OCI-LY1 (cell line): ENCODE measurements at regions not wholly inside any gene's neighbourhood (a gene's known extent, or its start where the extent isn't known, plus 50 kb on each side); places are given as distances from the start of the nearest gene placed in this dataset.

Source experiments
- H2AFZ ChIP-seq: fragments of 200-600 bp; sonication (generic), shearing (Covaris generic); 2 replicates; pipeline ENCODE4 v1.6.0; 2014; ENCODE audit warnings: antibody characterized with exemption, mild to moderate bottlenecking, low read length
- H3F3A ChIP-seq: fragments of 200-600 bp; sonication (generic), shearing (Covaris generic); 2 replicates; pipeline ENCODE4 v1.6.0; 2014; ENCODE audit warnings: mild to moderate bottlenecking, antibody characterized with exemption, low read length, moderate library complexity; ENCODE audit not compliant: insufficient read depth
- H3K27ac ChIP-seq: fragments of 200-600 bp; sonication (generic); 2 replicates; pipeline ENCODE4 v1.5.1; 2014; ENCODE audit warnings: low read length, mixed run types, mild to moderate bottlenecking, low read depth; ENCODE audit not compliant: poor library complexity, severe bottlenecking
- H3K27me3 ChIP-seq: fragments of 200-600 bp; sonication (generic); 2 replicates; pipeline ENCODE4 v1.6.0; 2014; ENCODE audit warnings: antibody characterized with exemption, mild to moderate bottlenecking, low read length, moderate library complexity; ENCODE audit not compliant: insufficient read depth
- H3K36me3 ChIP-seq: fragments of 200-600 bp; sonication (generic); 2 replicates; pipeline ENCODE4 v1.6.1; 2014; ENCODE audit warnings: mild to moderate bottlenecking, antibody characterized with exemption, low read length, moderate library complexity, mixed read lengths; ENCODE audit not compliant: insufficient read depth
- H3K4me1 ChIP-seq: fragments of 200-600 bp; sonication (generic); 2 replicates; pipeline ENCODE4 v1.5.1; 2014; ENCODE audit warnings: mild to moderate bottlenecking, low read length, moderate library complexity; ENCODE audit not compliant: insufficient read depth, severe bottlenecking
- H3K4me2 ChIP-seq: fragments of 200-600 bp; sonication (generic), shearing (Covaris generic); 2 replicates; pipeline ENCODE4 v1.6.1; 2014; ENCODE audit warnings: low read length
- H3K4me3 ChIP-seq: fragments of 200-600 bp; sonication (generic); 2 replicates; pipeline ENCODE4 v1.5.1; 2014; ENCODE audit warnings: low read length, low read depth, mild to moderate bottlenecking, mixed read lengths; ENCODE audit not compliant: poor library complexity, severe bottlenecking
- H3K79me2 ChIP-seq: fragments of 200-600 bp; shearing (Covaris generic); 2 replicates; pipeline ENCODE4 v1.6.1; 2016; ENCODE audit warnings: mixed run types, low read length, mixed read lengths; ENCODE audit not compliant: insufficient read depth
- H3K9ac ChIP-seq: fragments of 200-600 bp; sonication (generic), shearing (Covaris generic); 2 replicates; pipeline ENCODE4 v1.6.1; 2014; ENCODE audit warnings: mild to moderate bottlenecking, low read length, mixed read lengths
- H3K9me2 ChIP-seq: fragments of 200-600 bp; sonication (generic), shearing (Covaris generic); 2 replicates; pipeline ENCODE4 v1.6.1; 2014; ENCODE audit warnings: low read depth, mild to moderate bottlenecking, low read length, mixed read lengths
- H3K9me3 ChIP-seq: fragments of 200-600 bp; shearing (Covaris generic); 2 replicates; pipeline ENCODE4 v1.6.1; 2014; ENCODE audit warnings: low read length, mixed read lengths
- H4K20me1 ChIP-seq: fragments of 200-600 bp; sonication (generic), shearing (Covaris generic); 2 replicates; pipeline ENCODE4 v1.6.0; 2016; ENCODE audit warnings: mild to moderate bottlenecking, low read length; ENCODE audit not compliant: insufficient read depth
- EZH2 ChIP-seq: fragments of 200-600 bp; sonication (generic), shearing (Covaris generic); IDR thresholded peaks from 2 replicates; pipeline ENCODE4 v1.8.0; 2017; ENCODE audit warnings: borderline replicate concordance, mixed run types, mild to moderate bottlenecking, antibody characterized with exemption, low read length, moderate library complexity, mixed read lengths
- TF ChIP-seq, protein P1 (sequence below): fragments of 200-600 bp; sonication (generic), shearing (Covaris generic); IDR thresholded peaks from 2 replicates; pipeline ENCODE4 v1.5.1; 2017; ENCODE audit warnings: mild to moderate bottlenecking, antibody characterized with exemption, low read length, moderate library complexity, mixed read lengths

DNA sequence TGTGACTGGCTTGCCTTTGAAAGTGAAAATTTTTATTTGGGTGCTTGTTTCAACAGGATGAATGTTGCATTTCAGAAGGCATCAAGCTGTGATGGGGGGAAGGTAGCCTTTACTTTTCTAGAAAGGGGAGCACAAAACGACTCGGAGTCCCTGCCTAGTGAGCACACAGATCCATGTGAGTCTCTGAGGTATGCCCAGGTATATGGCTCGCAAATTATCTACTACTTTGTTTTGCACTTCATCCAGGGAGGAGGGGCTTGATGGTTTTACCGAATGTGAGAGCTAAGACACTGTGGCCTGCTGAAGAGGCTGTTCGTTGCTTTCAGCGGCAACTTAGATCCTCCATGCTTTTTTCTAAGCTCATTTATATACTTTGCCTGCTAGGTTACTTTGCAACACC lies 537.7 kb upstream of the PTBP2 start:
- H3K27me3 ChIP-seq: no peaks in the 10 kb centered on the region
- no peak overlapping the region for H3K9ac ChIP-seq
- H3K4me2 ChIP-seq: no peak overlapping the region
- no peak overlapping the region for H2AFZ ChIP-seq
- H3K9me2 ChIP-seq: no peaks in the 10 kb centered on the region
- no peaks in the 10 kb centered on the region for H3K79me2 ChIP-seq
- H3K36me3 ChIP-seq: no peaks in the 10 kb centered on the region
- no peaks in the 10 kb centered on the region for H3K9me3 ChIP-seq
- TF ChIP-seq, protein P1, sequence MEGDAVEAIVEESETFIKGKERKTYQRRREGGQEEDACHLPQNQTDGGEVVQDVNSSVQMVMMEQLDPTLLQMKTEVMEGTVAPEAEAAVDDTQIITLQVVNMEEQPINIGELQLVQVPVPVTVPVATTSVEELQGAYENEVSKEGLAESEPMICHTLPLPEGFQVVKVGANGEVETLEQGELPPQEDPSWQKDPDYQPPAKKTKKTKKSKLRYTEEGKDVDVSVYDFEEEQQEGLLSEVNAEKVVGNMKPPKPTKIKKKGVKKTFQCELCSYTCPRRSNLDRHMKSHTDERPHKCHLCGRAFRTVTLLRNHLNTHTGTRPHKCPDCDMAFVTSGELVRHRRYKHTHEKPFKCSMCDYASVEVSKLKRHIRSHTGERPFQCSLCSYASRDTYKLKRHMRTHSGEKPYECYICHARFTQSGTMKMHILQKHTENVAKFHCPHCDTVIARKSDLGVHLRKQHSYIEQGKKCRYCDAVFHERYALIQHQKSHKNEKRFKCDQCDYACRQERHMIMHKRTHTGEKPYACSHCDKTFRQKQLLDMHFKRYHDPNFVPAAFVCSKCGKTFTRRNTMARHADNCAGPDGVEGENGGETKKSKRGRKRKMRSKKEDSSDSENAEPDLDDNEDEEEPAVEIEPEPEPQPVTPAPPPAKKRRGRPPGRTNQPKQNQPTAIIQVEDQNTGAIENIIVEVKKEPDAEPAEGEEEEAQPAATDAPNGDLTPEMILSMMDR: no peak
- TF ChIP-seq EZH2: no peak
- no peak overlapping the region for H3K4me3 ChIP-seq
- no peaks in the 10 kb centered on the region for H3K4me1 ChIP-seq
- H3K27ac ChIP-seq: no peak overlapping the region
- H3F3A ChIP-seq: no peaks in the 10 kb centered on the region
- no peaks in the 10 kb centered on the region for H4K20me1 ChIP-seq

DNA sequence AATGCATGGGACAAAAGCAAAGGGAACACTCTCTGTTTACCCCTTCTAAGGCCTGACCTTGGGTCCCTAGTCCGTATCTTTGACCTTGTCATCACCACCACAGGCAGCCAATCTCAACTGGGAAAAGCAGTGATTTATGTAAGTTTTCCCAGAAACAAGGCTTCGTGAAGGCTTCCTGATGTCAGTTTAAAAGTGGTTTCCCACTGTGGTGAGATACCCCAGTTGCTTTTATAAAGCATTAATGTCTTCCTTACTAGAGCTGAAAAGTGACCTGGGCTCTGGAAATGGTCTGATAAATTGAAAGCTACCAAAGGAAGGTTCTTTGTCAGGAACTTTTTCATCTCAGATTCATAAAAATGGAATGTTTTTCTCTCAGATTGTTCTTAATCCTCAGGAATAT lies 536.4 kb upstream of the PTBP2 start:
- no peak overlapping the region for H3K4me2 ChIP-seq
- no peaks in the 10 kb centered on the region for H3K79me2 ChIP-seq
- H3K36me3 ChIP-seq: no peaks in the 10 kb centered on the region
- H3K27me3 ChIP-seq: no peaks in the 10 kb centered on the region
- TF ChIP-seq, protein P1: no peak
- TF ChIP-seq EZH2: no peak
- H4K20me1 ChIP-seq: no peaks in the 10 kb centered on the region
- H3K27ac ChIP-seq: no peak overlapping the region
- no peaks in the 10 kb centered on the region for H3F3A ChIP-seq
- no peak overlapping the region for H3K9ac ChIP-seq
- H3K9me2 ChIP-seq: no peaks in the 10 kb centered on the region
- H3K9me3 ChIP-seq: no peaks in the 10 kb centered on the region
- no peak overlapping the region for H2AFZ ChIP-seq
- H3K4me1 ChIP-seq: no peaks in the 10 kb centered on the region
- no peak overlapping the region for H3K4me3 ChIP-seq

DNA sequence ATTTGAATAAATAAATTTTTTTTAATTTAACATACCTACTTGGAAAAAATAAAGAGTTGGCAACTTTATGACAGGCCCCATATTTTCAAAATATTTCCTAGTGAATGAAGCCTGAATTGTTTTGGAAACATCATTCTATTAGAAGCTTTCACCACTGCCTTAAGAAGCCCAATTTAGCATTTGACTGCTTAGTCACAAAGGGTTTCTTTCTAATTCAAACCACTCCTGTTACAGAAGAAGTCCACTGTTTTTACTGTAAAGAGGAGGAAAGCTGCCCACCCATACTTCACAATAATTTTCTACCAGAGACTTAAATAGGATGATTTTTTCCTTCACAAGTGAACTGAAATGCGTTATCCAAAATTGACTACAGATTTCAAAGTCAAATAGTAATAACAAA lies 534.6 kb upstream of the PTBP2 start:
- H3K4me2 ChIP-seq: no peak overlapping the region
- H4K20me1 ChIP-seq: no peaks in the 10 kb centered on the region
- H3K9me2 ChIP-seq: no peaks in the 10 kb centered on the region
- H3F3A ChIP-seq: no peaks in the 10 kb centered on the region
- H3K9ac ChIP-seq: no peak overlapping the region
- TF ChIP-seq, protein P1: no peak
- no peak for TF ChIP-seq EZH2
- no peaks in the 10 kb centered on the region for H3K27me3 ChIP-seq
- H3K27ac ChIP-seq: no peak overlapping the region
- no peak overlapping the region for H2AFZ ChIP-seq
- no peaks in the 10 kb centered on the region for H3K4me1 ChIP-seq
- 0 out of 2 replicates have a peak, but pooled peaks cover 2% of the 10 kb centered on the region for H3K9me3 ChIP-seq
- no peaks in the 10 kb centered on the region for H3K79me2 ChIP-seq
- H3K36me3 ChIP-seq: no peaks in the 10 kb centered on the region
- no peak overlapping the region for H3K4me3 ChIP-seq
